HG02938 (cell line): ENCODE measurements at regions not wholly inside any gene's neighbourhood (a gene's known extent, or its start where the extent isn't known, plus 50 kb on each side); places are given as distances from the start of the nearest gene placed in this dataset.

Experiments used
- ATAC-seq: cut with Tn5 transposase; IDR thresholded peaks from one replicate; pipeline ENCODE4 v1.9.1; 2021; ENCODE audit warnings: mild to moderate bottlenecking, moderate library complexity; ENCODE audit not compliant: unreplicated experiment

DNA sequence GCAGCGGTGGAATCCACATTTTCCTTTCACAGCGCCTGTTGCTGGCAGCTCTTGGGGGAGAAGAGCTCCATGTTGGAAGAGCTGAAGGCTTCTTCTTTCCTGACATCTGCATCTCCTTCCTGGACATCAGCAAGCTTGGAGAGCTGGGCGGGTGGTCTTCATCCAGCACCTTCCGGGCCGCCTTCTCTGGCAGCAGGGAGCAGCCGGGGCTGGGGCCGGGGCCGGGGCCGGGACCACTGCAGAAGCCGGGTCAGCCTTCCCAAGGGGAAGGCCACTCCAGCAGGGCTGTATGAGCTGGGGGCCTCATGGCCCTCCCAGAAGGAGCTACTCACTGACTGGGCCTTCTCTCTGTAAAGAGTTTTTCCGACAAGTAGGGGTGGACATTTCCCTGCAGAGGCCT, 787.5 kb downstream of the TLE4 start:
- no peak for ATAC-seq

DNA sequence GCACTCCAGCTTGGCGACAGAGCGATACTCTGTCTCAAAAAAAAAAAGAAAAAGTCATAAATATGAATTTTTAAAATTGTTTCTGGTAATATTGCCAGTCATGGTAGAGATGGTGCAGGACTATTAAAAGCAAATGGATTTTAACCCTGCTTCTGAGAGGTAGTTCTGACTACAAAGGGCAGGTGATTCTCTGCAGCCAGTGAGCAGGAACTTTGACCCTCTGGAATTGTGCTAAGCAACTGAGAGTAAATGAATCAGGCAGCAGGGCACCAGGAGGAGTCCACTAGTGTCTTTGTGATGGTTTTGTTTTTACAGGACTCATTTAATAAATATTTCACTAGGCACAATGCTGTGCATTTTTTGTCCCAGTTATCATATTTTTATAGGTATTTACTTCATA, 781.2 kb downstream of the TLE4 start:
- ATAC-seq = no peak

DNA sequence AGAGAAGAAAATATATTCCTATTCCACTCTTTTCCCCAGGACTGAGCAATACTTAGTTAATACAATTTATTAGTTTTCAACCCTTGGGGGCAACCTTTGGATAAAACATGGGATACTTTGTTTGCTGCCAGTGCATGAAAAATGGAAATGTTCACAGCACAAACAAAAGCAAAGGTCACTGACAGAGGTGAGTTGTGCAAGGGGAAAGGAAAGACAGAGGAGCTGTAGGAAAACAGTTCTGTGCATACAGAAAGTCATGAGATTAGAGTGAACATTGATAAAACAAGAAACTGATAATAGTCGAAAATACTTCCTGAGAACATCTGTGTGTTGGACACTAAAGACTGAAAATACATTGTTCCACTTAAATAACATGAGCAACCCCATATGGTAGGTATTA, 779.8 kb downstream of the TLE4 start:
- no peak for ATAC-seq

DNA sequence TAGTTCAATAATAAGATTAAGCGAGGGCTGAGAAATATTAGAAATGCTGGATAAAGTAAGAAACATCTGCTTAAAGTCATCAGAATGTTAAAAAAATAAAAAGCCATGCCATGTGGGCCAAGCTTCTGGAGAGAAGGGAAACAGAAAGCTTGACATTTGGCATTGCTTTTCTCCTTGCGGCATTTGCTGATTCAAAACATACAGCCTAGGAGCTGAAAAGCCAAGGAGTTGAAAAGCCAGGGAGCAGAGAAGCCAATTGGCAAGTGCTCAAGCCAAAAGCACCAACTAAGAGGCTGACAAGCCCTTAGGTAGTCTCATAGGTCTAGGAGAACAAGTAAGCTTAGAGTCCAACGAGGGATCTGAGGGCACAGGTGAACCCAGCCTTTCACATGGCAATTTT, 754.3 kb downstream of the TLE4 start:
- no peak for ATAC-seq

DNA sequence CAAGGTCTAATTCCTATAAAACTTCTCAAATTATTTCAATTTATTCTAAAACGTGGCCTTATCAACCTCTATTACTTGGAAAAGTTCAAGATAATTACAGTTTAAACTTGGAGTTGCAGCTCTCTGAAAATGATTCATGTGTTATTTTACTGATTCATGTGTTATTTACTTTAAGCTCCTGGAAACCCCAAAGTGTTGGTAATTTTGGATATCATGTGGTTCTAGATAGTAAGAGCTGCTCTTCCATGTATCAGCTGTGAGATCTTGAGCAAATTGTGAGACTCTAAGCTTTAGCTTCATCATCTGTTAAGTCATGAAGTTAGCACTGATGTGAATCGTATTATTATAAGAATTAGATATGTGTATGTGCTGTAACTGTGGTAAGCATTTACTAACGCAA, 749.2 kb downstream of the TLE4 start:
- no peak for ATAC-seq

DNA sequence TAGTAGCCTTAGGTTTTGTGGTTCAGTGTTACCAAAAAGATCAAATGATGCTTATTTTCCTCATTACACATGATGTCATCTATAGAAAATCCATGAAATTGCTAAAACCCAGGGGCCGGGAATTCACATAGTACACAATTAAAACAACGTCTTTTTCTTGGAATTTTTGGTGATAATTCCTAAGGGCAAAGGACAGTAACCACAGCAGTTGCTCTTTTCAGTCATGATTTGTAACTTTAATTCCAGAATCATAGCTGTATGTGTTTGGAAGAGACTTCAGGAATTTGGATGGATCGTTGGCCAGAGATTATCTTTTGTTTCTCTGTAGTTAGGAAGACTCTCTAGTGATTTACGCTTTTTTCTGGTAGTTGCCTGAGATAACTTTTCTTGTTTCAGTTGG, 748.7 kb downstream of the TLE4 start:
- no peak for ATAC-seq

DNA sequence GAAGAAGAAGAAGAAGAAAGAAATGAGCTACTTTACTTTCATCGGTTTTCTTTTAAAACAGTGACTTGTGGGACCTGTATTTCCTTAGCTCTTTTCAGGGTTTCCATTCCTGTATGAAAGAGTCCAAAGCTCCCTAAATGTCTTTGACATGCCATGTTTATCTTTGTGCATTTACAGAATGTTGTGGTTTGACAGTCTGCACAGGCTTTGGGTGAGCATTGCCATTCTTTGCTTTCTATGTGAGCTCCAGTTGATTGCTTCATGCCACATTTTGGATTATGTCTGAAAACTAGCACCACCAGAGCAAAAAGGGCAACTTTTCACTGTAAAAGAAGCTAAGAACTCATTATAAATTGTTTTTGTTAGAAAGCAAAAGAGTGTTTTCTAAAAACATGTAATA, 733.4 kb downstream of the TLE4 start:
- ATAC-seq = no peak

DNA sequence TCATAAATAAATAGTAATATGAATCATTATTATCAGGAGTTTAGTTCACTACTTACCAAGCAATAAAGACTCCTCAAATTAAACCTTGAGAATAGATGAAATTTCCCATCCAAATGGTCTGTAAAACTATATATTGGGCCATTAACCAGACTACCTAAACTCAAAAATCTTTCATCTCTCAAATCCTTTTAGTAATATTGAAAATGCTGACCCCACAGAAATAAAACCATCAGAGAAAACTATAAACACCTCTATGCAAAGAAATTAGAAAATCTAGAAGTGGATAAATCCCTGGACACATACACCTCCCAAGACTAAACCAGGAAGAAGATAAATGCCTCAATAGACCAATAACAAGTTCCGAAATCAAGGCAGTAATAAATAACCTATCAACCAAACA, 723.2 kb downstream of the TLE4 start:
- no peak for ATAC-seq

DNA sequence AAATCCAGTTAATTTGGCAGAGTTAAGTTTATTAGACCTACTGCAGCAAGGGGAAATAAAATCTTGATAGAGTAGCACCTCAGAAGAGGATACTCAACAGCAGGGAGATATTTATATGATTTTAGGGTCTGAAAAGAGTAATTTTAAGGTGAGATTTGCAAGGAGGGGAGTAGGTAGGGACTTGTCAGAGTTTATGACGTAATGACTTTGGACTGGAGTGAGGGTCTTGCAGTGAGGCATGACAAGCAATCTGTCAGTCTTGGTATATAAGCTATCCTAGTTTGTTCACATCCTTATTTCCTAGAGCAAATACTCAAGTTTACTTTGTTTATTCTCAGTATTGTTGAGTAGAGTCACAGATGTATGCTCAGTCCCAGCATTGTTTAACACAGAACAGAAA, 722.6 kb downstream of the TLE4 start:
- no peak for ATAC-seq

DNA sequence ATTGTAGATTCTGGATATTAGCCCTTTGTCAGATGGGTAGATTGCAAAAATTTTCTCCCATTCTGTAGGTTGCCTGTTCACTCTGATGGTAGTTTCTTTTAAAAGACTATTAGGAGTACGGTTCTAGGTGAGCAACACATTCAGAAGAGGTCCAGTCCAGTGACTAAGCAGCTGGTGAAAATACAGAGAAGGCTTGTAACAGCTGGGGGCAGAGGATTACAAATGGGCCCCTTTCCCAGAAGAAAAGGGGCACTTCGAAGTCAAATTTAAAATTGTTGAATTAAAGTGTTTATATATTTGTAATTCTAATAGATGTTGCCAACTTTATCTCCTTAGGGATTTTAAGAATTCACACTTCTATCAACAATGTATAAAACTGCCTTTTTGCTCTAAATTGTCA, 720.5 kb downstream of the TLE4 start:
- ATAC-seq = no peak

DNA sequence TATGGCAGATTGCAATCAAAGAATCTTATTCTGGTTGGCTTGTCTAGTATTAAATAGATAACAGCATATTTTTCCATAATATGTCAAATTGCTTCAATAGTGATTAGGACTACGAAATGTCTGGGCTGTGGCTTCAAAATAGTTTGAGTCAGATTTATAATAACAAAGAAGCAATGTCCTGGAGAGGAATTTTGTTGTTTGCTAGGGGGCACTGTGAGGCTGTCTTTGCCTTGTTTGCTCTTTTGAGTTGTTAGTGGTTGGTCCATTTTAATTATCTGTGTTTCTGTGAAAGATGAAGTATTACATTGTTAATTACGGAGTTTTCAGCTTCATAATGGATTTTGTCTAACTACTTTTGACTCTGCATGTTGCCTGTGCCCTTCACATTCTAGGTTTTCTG, 713.6 kb downstream of the TLE4 start:
- ATAC-seq = no peak

DNA sequence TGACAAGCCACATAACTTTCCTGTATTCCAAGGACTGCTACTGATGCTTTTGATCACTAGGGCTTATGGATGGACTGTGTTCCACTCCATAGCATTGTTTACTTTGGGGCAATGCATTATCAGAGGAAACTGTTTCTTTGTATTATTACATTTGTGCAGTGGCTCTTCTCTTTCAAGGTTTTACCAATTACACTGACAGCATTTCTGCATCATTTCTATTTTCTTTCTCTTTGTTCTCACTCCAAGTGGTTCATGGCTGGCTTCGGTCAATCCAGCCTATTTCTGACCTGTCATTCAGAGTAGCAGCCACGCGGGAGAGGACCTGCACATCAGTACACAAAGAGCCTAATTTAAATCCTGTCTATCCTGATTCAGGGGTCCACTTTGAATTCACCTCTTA, 711.0 kb downstream of the TLE4 start:
- ATAC-seq = no peak

DNA sequence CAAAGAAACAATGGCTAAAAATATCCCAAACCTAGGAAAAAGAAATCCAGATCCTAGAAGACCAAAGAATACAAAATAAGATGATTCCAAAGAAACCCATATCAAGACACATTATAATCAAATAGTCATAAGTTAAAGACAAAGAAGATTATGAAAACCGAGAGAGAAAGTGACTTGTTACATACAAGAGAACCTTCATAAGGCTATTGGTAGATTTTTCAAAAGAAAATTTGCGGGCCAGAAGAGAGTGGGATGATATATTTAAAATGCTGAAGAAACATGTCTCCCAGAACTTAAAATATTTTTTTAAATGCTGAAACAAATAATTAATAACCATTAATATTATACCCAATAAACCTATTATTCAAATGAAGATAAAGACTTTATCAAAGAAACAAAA, 687.3 kb downstream of the TLE4 start:
- ATAC-seq = no peak

DNA sequence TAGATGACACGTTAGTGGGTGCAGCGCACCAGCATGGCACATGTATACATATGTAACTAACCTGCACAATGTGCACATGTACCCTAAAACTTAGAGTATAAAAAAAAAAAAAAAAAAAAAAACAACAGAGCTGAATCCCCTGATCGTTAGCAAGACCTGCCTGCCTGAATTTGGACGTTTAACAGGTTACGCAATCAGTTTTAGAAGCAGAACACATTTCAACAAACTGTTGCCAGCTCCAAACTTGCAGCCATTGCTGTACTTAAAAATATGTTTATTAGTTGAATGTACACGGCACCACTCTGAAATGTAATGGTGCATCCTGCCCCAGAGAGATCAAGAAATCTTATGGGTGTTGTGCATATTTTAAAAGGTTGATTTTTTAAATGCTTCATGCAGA, 680.0 kb downstream of the TLE4 start:
- ATAC-seq = no peak

DNA sequence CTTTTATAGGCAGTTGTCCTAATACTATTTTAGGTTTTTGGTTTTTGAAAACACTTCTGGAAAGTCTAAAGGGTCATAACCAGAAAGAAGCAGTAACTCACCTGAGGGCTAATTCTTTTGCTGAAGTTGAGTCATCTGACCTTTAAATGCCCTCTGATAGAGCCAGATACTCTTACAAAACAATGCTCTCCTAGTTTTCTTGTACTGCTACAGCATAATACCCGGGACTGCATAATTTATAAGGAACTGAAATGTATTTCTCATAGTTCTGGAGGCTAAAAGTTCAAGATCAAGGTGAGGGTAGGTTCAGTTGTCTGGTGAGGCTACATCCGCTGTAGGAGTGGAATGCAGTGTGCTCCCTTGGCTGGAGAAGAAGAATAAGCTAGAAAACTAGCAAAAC, 670.3 kb downstream of the TLE4 start:
- no peak for ATAC-seq

DNA sequence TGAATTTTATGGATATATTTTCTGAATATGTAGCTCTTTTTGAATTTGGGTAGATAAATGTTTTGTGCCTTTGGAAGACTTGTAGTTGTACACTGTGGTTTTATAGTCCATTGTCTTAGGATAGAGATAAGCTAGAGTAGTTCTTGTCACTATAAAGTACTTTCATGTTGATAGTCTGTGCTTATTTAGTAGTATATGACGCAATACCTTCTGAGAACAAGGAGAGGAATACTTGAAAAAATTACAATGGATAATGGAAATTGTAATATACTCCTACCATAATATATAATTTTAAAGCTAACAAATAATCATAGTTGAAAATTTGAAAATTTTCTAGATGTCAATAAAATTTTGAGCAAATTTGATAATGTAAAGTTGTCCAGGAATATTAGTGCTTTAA, 664.0 kb downstream of the TLE4 start:
- ATAC-seq = no peak

DNA sequence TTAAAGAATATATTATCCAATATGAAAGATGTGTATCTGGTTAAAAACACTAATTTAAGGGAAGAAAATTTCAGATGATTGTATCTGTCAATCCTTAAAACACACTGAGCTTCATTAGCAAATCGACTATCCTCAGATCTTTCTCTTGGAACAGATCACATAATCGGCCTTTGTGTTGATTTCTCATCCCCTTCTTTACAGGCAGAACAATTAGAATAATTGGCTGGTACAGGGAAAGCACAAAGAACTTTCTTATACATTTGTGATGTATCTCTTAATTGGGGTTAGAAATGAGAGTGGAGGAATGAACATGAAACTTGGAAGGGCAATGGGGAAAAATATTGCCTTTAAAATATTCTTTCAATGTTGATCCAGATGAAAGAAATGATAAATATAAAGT, 662.1 kb downstream of the TLE4 start:
- no peak for ATAC-seq

DNA sequence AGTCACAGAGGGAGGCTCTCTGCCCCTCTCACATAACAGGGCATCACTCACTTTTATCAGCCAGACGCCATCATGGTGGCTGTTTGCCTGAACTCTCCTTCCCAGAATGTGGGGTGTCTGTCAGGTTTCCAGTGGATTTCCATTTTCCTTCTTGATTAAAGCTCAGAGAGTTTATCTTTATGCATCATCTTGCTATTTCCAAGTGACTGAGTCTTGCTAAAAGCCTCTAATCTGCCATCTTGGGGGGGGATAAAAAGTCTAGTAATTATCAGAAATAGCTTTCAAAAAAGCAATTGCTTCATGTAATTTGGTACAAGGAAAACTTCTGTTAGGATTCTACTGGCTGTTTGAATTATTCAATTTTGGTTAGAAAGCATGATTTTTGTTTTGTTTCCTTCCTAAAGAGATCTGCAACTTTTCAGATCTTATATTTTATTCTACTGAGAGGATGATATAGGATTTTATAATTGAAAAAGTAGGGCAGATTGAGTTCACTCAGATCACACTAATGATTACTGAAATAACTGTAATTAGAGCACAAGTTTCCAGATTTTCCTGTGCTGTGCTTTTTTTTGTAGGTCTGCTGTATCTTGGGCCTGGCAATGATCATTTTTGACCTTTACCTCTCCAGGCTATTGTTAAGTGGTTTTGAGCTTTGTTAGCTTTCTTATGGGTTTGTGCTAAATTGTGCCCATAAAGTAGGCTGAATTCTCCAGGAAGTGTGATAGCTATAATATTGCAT, 661.5 kb downstream of the TLE4 start:
- ATAC-seq = no peak

DNA sequence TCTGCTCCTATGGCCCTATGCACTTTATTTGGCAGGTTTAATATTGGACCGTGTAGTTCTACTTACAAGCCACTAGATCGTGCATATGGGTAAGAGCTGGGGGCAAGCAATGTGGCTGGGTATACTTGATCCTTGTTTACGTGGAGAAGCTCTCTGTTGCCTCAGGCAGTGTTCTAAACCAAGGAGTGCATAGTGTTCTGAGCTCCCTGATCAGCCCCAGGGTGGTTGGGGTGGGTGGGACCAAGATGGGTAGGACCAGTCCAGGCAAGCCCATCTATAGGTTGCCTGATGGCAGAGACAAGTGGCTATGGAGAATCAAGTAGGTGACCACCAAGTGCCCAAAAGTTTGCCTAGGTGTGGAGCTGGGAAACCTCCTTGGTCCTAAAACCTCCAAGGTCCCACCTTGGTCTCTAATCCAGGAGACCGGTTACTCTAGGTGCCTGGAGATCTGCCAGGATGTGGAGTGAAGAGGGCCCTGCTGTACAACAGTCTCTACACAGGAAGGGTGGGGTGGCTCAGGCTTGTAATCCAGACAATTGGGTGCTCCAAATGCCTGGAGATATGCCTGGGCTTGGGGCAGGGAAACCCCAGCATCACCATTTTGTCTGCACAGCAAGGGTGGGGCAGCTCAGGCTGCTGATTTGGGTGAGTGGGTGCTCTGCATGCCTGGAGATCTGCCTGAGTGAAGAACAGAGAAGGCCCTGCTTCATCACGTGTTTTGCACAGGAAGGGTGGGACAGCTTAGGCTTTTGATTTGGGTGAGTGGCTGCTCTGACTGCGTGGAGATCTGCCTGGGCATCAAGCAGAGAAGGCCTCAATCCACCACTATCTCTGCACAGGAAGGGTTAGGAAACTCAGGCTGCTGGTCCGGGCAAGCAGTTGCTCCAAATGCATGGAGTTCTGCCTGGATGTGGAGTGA, 659.8 kb downstream of the TLE4 start:
- ATAC-seq = no peak

DNA sequence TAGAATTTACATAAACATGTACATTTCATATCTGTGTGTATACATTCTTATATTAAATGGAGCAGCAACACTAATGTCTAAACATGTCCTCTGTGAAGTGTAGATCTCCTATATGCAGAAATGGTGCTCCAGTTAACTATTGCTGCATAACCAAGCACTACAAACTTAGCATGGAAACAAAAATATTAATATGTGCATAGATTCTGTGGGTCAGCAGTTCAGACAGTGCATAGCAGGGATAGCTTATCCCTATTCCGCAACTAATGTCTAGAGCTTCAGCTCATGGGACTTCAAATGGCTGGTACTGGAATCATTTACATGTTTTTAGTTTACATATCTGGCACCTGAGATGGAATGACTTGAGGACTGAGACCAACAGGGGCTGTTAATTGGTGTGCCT, 652.1 kb downstream of the TLE4 start:
- no peak for ATAC-seq

DNA sequence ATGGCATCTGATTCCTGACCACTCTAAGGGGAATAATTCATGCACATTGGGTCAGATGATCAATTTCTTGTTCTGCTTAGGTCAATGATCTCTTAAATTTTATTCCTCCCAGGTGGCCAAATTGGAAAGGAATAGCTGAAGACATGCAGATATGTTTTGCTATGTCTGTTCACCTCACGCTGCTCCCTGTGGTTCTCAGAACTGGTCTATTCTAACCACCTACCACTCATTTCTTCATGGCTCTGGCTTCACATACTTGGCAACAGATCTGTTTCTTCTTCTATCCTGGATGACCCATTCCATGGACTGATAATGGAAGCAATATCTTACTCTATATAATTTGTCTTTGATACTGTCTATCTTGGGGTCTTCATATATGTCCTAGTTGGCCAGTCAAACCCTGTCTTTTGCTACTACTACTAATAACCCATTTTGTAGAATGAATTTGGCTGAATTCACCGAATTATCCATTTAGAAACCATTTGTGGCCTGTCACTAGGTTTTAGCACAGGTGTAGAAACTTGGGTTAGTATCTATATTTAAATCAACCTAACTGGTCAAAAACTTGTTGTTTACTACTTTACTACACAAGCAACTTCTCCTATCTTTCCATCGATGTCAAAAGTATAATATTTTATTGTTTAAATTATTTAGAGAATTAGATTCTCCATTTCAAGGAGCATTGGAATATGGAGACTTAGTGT, 650.9 kb downstream of the TLE4 start:
- ATAC-seq = no peak

DNA sequence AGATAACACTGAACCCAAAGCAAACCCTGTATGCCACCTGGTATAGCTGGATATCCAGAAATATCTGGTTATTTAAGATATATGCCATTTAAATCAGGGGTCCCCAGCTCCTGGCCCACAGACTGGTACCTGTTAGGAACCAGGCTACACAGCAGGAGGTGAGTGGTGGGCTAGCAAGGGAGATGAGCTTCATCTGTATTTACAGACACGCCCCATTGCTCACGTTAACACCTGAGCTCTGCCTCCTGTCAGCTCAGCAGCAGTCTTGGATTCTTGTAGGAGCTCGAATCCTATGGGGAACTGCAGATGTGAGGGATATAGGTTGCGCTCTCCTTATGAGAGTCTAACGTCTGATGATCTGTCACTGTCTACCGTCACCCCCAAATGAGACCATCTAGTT, 646.6 kb downstream of the TLE4 start:
- ATAC-seq = no peak
